GM18505 (cell line): ENCODE measurements at regions not wholly inside any gene's neighbourhood (a gene's known extent, or its start where the extent isn't known, plus 50 kb on each side); places are given as distances from the start of the nearest gene placed in this dataset.
"Not testable (repeated sequence)": the region's sequence is repeated elsewhere in the genome, so short reads cannot be mapped to it uniquely, and the experiment has no call there.

Source experiments
- ATAC-seq: cut with Tn5 transposase; IDR thresholded peaks from one replicate; pipeline ENCODE4 v1.9.1; 2021; ENCODE audit not compliant: unreplicated experiment
- POLR2A ChIP-seq: IDR thresholded peaks from 4 replicates; pipeline ENCODE4 v1.6.1; 2011; ENCODE audit warnings: borderline replicate concordance; ENCODE audit not compliant: insufficient read depth, insufficient read length; ENCODE audit errors: extremely low read depth

DNA sequence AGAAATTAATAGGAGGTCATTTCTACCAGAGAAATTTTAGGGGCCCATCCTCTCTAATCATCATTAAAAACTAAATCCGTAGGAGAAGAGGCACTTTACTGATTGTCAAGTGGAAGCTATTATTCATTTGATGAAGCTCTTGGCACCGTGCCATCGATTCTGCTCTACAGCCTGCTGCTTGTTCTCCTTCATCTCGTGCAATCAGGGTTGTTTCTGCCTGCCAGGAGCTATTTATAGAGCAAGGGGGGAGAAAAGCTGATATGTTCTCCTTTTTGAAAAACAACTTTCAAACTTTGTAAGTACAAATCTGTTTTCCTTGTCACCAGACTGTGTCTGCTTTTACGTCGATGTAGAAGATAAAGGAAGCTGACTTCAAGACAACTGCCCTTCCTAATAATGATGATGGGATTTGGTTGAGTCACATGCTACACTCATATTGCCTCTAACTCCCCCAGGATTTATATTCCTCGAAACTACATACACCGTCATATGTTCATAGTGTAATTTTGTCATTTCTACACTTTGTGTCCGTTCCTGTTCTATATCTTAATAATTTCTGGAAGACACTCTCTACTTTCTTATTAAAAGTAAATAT is 169.6 kb upstream of the LHX8 start:
- no peak for TF ChIP-seq POLR2A
- ATAC-seq: no peak

- ATAC-seq: no peak
- no peak for TF ChIP-seq POLR2A
These were observed 164.5 kb upstream of the LHX8 start for GRCh38 chr1:74969566-74970135.

GRCh38 chr1:74971982-74972381 is 162.2 kb upstream of the LHX8 start:
- no peak for TF ChIP-seq POLR2A
- no peak for ATAC-seq

DNA sequence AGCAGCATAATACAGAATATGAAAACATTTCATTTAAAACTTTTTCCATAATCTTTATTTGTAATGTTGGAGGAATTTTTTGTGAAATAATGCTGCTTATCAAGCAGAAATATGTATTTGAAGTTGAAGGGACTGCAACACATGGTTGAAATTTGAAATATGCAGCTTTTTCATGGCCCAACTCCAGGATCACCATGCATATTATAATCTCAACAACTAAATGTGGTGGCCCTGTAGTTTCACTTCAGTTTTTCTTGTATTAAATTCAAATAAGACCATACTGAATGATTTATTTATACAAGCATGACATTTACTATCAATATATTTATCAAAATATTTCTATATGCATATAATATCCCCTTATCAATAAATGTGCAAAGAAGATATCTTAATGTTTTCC is 157.7 kb upstream of the LHX8 start:
- TF ChIP-seq POLR2A: no peak
- ATAC-seq: no peak

GRCh38 chr1:74992448-74992847 is 141.7 kb upstream of the LHX8 start:
- not testable (repeated sequence) for ATAC-seq

- TF ChIP-seq POLR2A: no peak
- ATAC-seq: no peak
These were observed 138.4 kb upstream of the LHX8 start for GRCh38 chr1:74995821-74996220.

DNA sequence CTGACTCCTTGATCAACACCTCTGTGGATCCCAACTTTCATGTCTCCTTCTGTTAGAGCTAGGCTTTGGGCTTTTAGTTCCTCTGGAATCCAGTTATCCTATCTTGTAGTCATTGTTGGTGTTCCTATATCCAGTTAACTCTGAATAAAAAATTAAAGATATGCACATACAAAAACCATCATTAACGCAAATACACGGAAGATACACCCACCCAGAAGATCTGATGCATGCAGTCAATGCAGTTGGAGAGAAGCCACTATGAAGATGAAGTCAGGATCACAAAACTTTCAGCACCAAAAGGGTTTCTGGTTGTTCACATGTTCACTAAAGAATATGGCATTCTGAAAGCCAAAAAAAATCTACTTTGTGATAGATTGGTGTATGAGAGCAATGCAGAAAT is 123.6 kb upstream of the LHX8 start:
- no peak for ATAC-seq
- no peak for TF ChIP-seq POLR2A

DNA sequence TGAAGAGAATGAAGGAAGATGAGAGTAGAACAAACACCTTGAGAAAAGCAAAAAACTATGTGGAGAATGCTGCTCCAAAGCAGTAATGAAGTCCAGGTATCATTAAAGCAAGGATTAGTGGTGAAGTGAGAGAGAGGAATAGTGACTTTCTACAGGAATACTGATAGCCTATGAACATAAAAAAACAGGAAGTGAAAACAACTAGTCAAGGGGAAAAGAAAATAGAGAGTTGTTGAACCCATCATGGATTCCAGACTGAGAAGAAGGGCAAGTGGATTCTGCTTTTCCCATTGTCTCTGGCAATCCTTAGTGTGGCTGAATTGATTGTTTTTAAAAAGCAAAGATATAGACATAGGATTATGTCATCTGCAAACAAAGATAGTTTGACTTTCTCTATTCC is 119.9 kb upstream of the LHX8 start:
- no peak for ATAC-seq
- no peak for TF ChIP-seq POLR2A

DNA sequence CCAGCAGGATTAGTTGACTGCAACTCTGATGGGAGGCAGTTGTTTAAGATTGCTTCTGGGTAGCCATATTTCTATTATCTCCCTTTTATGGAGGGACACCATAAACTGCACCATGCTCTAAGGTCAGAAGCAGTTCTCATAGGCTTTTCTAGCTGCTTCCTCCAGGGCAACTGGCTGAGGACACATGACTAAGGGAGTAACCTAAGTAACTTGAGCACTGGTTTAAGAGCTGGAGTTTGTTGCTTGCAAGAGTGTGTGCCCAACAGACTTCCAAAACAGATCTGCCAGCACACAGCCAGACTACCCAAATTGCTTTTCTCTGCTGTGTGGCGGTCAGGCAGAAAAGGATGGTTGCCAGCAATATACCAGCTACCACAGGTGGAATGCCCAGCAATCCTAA is 111.2 kb upstream of the LHX8 start:
- ATAC-seq: no peak
- TF ChIP-seq POLR2A: no peak

DNA sequence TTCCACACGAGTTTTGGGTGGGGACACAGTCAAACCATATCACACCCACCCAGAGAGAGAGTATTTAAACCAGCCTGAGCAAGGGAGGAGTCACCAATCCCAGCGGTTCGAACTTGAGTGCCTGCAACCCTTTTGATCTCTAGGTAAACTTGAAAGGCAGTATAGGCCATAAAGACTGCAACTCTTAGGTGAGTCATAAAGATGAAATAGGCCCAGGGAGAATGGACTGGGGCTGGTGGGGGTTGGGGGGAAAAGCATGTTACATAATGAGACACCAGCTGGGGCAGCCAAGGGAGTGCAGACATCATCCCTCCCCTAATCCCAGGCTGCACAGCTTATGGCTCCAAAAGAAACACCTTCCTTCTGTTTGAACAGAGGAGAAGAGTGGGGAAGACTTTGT is 99.8 kb upstream of the LHX8 start:
- TF ChIP-seq POLR2A: no peak
- ATAC-seq: no peak

DNA sequence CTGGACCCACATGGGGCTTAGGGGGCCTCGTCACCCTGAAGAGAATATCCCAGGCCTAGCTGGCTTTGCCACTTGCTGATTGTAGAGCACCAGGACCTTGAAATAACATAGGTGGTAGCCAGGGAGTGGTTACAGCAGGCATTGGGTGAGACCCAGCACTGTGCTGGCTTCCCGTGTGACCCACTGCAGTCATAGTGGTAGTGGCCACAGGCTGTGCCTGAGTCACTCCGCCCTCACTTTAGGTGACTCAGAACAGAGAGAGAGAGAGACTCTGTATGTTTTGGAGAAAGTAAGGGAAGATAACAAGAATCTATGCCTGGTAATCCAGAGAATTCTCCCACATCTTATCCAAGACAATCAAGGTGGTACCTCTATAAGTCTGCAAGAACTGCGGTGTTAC is 98.7 kb upstream of the LHX8 start:
- TF ChIP-seq POLR2A: no peak
- no peak for ATAC-seq

DNA sequence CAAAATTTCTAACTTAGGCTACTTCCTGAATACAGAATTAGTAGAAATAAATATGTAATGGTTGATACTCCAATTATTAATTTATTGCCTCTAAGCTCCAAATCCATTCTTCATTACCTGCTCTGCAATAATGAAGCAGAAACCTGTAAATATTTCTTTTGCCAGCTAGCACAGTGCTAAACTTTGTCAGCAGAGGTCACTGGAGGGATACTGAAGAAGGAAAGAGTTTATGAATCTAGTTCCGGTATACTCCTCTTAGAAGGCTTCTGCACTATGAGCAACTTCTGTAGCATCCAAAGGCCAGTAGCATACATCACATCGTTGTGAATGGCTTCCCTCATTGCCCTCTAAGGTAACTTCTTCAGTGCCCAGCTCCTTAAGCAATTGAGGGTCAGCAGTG is 81.0 kb upstream of the LHX8 start:
- ATAC-seq: no peak
- no peak for TF ChIP-seq POLR2A

DNA sequence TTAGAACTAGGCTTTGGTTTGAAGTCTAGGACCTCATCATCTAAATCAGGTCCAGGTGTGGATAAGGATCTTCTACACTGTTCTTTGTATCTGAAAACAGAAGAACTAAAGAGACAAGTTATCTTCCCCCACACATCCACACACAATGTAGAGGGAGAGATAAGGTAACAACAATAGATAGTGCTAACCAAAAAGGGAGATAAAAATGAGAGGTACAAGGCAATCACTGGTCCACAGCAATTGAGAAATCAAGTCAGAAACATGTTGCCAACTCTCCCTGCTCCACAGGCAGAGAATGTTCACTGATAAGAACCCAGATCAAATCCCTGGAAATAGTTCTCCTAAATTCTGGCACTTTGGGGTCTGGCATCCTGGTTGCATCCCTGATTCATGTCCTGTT is 75.8 kb upstream of the LHX8 start:
- ATAC-seq: no peak
- no peak for TF ChIP-seq POLR2A

GRCh38 chr1:75062111-75062510 is 72.1 kb upstream of the LHX8 start:
- TF ChIP-seq POLR2A: no peak
- ATAC-seq: no peak

- TF ChIP-seq POLR2A: no peak
- no peak for ATAC-seq
These were observed 66.2 kb upstream of the LHX8 start for GRCh38 chr1:75067975-75068374.
